Vagina (tissue), 2 donors: ENCODE measurements at regions not wholly inside any gene's neighbourhood (a gene's known extent, or its start where the extent isn't known, plus 50 kb on each side); places are given as distances from the start of the nearest gene placed in this dataset.

Experiments used
- DNase-seq, 2 donors: peaks; one replicate each; pipeline ENCODE4 v3.0.0-alpha.2; 2017; ENCODE audit errors: extremely low spot score in 2 of 2
- H3K27ac ChIP-seq: fragments of 200-600 bp; sonication (generic); one replicate; pipeline ENCODE4 v1.5.1; 2019
- H3K27me3 ChIP-seq: fragments of 200-600 bp; sonication (generic); one replicate; pipeline ENCODE4 v1.5.1; 2019
- H3K36me3 ChIP-seq, 2 donors: fragments of 200-600 bp; sonication (generic); one replicate each; pipeline ENCODE4 v1.5.1; 2017 to 2019
- H3K4me1 ChIP-seq: fragments of 200-600 bp; sonication (generic); one replicate; pipeline ENCODE4 v1.5.1; 2019
- H3K4me3 ChIP-seq, 2 donors: fragments of 200-600 bp; sonication (generic); 1 replicate in 1 of 2; 2 replicates in 1 of 2; pipeline ENCODE4 v1.5.1; 2016 to 2019
- H3K9me3 ChIP-seq: fragments of 200-600 bp; sonication (generic); one replicate; pipeline ENCODE4 v1.5.1; 2019
- CTCF ChIP-seq, 3 experiments: fragments of 450-650 bp in 2 of 3; fragments of 200-600 bp in 1 of 3; sonication (generic) in 1 of 3; IDR thresholded peaks; one replicate each; pipeline ENCODE4 v1.5.1; 2017 to 2019; ENCODE audit warnings: antibody characterized with exemption in 3 of 3, mild to moderate bottlenecking in 2 of 3, moderate library complexity in 2 of 3
- POLR2A ChIP-seq, 2 donors: fragments of 450-650 bp; IDR thresholded peaks; one replicate each; pipeline ENCODE4 v1.6.1; 2017; ENCODE audit warnings: antibody characterized with exemption in 2 of 2, mild to moderate bottlenecking in 2 of 2, moderate library complexity in 2 of 2
- POLR2AphosphoS5 ChIP-seq, 2 donors: sonication (generic); formaldehyde crosslinking; IDR thresholded peaks; one replicate each; pipeline ENCODE4 v1.9.0; 2017; ENCODE audit warnings: antibody characterized with exemption in 2 of 2, mild to moderate bottlenecking in 2 of 2, low read depth in 1 of 2; ENCODE audit not compliant: insufficient read depth in 1 of 2
- intact Hi-C: fragments of 100-400 bp; cut with DNase I; formaldehyde crosslinking; loops from one replicate; pipeline ENCODE4 v1.15.1; 2023

GRCh38 chr1:82225421-82226185 lies 424.9 kb downstream of the ADGRL2 start:
- Histone ChIP-seq H3K4me1 (peaks cover 24% of the 10 kb centered on the region), H3K36me3 (no peaks in the 10 kb centered on the region), H3K4me3 (no peak overlapping the region), H3K9me3 (no peaks in the 10 kb centered on the region), H3K27me3 (no peaks in the 10 kb centered on the region), H3K27ac (no peak overlapping the region)
- TF ChIP-seq POLR2AphosphoS5 (IDR thresholded peaks at IDR 0.05; ENCODE audit: insufficient read depth in 1 of 2, low read depth in 1 of 2) (no peak), CTCF (IDR thresholded peaks at IDR 0.05) (no peak), POLR2A (IDR thresholded peaks at IDR 0.05) (no peak)
- intact Hi-C loops, result no loop called here
- DNase-seq, result no peak

GRCh38 chr1:82223091-82223490 lies 422.4 kb downstream of the ADGRL2 start:
- no peaks in the 10 kb centered on the region for H3K36me3 ChIP-seq
- no peak for TF ChIP-seq POLR2AphosphoS5 (IDR thresholded peaks at IDR 0.05; ENCODE audit: insufficient read depth in 1 of 2, low read depth in 1 of 2)
- TF ChIP-seq CTCF (IDR thresholded peaks at IDR 0.05), result no peak
- no peak for TF ChIP-seq POLR2A (IDR thresholded peaks at IDR 0.05)
- H3K4me3 ChIP-seq, result no peak overlapping the region
- peaks cover 24% of the 10 kb centered on the region for H3K4me1 ChIP-seq
- H3K9me3 ChIP-seq, result no peaks in the 10 kb centered on the region
- DNase-seq, result no peak
- intact Hi-C loops, result no loop called here
- no peak overlapping the region for H3K27ac ChIP-seq
- H3K27me3 ChIP-seq, result no peaks in the 10 kb centered on the region

GRCh38 chr1:82221721-82222120 lies 421.0 kb downstream of the ADGRL2 start:
- H3K27ac ChIP-seq, result no peak overlapping the region
- H3K9me3 ChIP-seq, result no peaks in the 10 kb centered on the region
- no peaks in the 10 kb centered on the region for H3K36me3 ChIP-seq
- TF ChIP-seq POLR2A (IDR thresholded peaks at IDR 0.05), result no peak
- no peak for TF ChIP-seq POLR2AphosphoS5 (IDR thresholded peaks at IDR 0.05; ENCODE audit: insufficient read depth in 1 of 2, low read depth in 1 of 2)
- no peak for TF ChIP-seq CTCF (IDR thresholded peaks at IDR 0.05)
- no peak for DNase-seq
- no peaks in the 10 kb centered on the region for H3K27me3 ChIP-seq
- H3K4me3 ChIP-seq, result no peak overlapping the region
- intact Hi-C loops, result no loop called here
- H3K4me1 ChIP-seq, result peaks cover 17% of the 10 kb centered on the region

GRCh38 chr1:82220754-82221153 lies 420.0 kb downstream of the ADGRL2 start:
- Histone ChIP-seq H3K4me3 (no peak overlapping the region), H3K27ac (no peak overlapping the region), H3K4me1 (peaks cover 7% of the 10 kb centered on the region), H3K9me3 (no peaks in the 10 kb centered on the region), H3K27me3 (no peaks in the 10 kb centered on the region), H3K36me3 (no peaks in the 10 kb centered on the region)
- intact Hi-C loops, result no loop called here
- TF ChIP-seq CTCF (IDR thresholded peaks at IDR 0.05) (no peak), POLR2AphosphoS5 (IDR thresholded peaks at IDR 0.05; ENCODE audit: insufficient read depth in 1 of 2, low read depth in 1 of 2) (no peak), POLR2A (IDR thresholded peaks at IDR 0.05) (no peak)
- DNase-seq, result no peak

GRCh38 chr1:82219841-82220240 lies 419.1 kb downstream of the ADGRL2 start:
- TF ChIP-seq POLR2A (IDR thresholded peaks at IDR 0.05), result no peak
- TF ChIP-seq CTCF (IDR thresholded peaks at IDR 0.05), result no peak
- TF ChIP-seq POLR2AphosphoS5 (IDR thresholded peaks at IDR 0.05; ENCODE audit: insufficient read depth in 1 of 2, low read depth in 1 of 2), result no peak
- Histone ChIP-seq H3K4me1 (no peaks in the 10 kb centered on the region), H3K4me3 (no peak overlapping the region), H3K27me3 (no peaks in the 10 kb centered on the region), H3K9me3 (no peaks in the 10 kb centered on the region), H3K36me3 (no peaks in the 10 kb centered on the region), H3K27ac (no peak overlapping the region)
- intact Hi-C loops, result no loop called here
- DNase-seq, result no peak
